ENCODE measurements at regions not wholly inside any gene's neighbourhood (a gene's known extent, or its start where the extent isn't known, plus 50 kb on each side); places are given as distances from the start of the nearest gene placed in this dataset.
A peak's percentile ranks its signal among the peaks of the same experiment; 100 is the strongest.

- TF ChIP-seq POLR2AphosphoS5 (IDR thresholded peaks at IDR 0.05; ENCODE audit: low read depth): peak; percentile 54; the same call in 1 of the 2 replicates
- TF ChIP-seq CTCF (IDR thresholded peaks at IDR 0.05; ENCODE audit: insufficient read depth, low read length): no peak
- no peak for TF ChIP-seq REST (IDR thresholded peaks at IDR 0.05; ENCODE audit: insufficient replicate concordance, low read depth)
- no peak for TF ChIP-seq SPI1 (IDR thresholded peaks at IDR 0.05; ENCODE audit: borderline replicate concordance, low read depth)
These were observed 74.9 kb upstream of the KLF7 start for GRCh38 chr2:207240649-207241048.

Measured in HL-60 (cell line).